OCI-LY1 (cell line): ENCODE measurements at regions not wholly inside any gene's neighbourhood (a gene's known extent, or its start where the extent isn't known, plus 50 kb on each side); places are given as distances from the start of the nearest gene placed in this dataset.

ENCODE experiments used
- H2AFZ ChIP-seq: fragments of 200-600 bp; sonication (generic), shearing (Covaris generic); 2 replicates; pipeline ENCODE4 v1.6.0; 2014; ENCODE audit warnings: antibody characterized with exemption, mild to moderate bottlenecking, low read length
- H3F3A ChIP-seq: fragments of 200-600 bp; sonication (generic), shearing (Covaris generic); 2 replicates; pipeline ENCODE4 v1.6.0; 2014; ENCODE audit warnings: mild to moderate bottlenecking, antibody characterized with exemption, low read length, moderate library complexity; ENCODE audit not compliant: insufficient read depth
- H3K27ac ChIP-seq: fragments of 200-600 bp; sonication (generic); 2 replicates; pipeline ENCODE4 v1.5.1; 2014; ENCODE audit warnings: low read length, mixed run types, mild to moderate bottlenecking, low read depth; ENCODE audit not compliant: poor library complexity, severe bottlenecking
- H3K27me3 ChIP-seq: fragments of 200-600 bp; sonication (generic); 2 replicates; pipeline ENCODE4 v1.6.0; 2014; ENCODE audit warnings: antibody characterized with exemption, mild to moderate bottlenecking, low read length, moderate library complexity; ENCODE audit not compliant: insufficient read depth
- H3K36me3 ChIP-seq: fragments of 200-600 bp; sonication (generic); 2 replicates; pipeline ENCODE4 v1.6.1; 2014; ENCODE audit warnings: mild to moderate bottlenecking, antibody characterized with exemption, low read length, moderate library complexity, mixed read lengths; ENCODE audit not compliant: insufficient read depth
- H3K4me1 ChIP-seq: fragments of 200-600 bp; sonication (generic); 2 replicates; pipeline ENCODE4 v1.5.1; 2014; ENCODE audit warnings: mild to moderate bottlenecking, low read length, moderate library complexity; ENCODE audit not compliant: insufficient read depth, severe bottlenecking
- H3K4me2 ChIP-seq: fragments of 200-600 bp; sonication (generic), shearing (Covaris generic); 2 replicates; pipeline ENCODE4 v1.6.1; 2014; ENCODE audit warnings: low read length
- H3K4me3 ChIP-seq: fragments of 200-600 bp; sonication (generic); 2 replicates; pipeline ENCODE4 v1.5.1; 2014; ENCODE audit warnings: low read length, low read depth, mild to moderate bottlenecking, mixed read lengths; ENCODE audit not compliant: poor library complexity, severe bottlenecking
- H3K79me2 ChIP-seq: fragments of 200-600 bp; shearing (Covaris generic); 2 replicates; pipeline ENCODE4 v1.6.1; 2016; ENCODE audit warnings: mixed run types, low read length, mixed read lengths; ENCODE audit not compliant: insufficient read depth
- H3K9ac ChIP-seq: fragments of 200-600 bp; sonication (generic), shearing (Covaris generic); 2 replicates; pipeline ENCODE4 v1.6.1; 2014; ENCODE audit warnings: mild to moderate bottlenecking, low read length, mixed read lengths
- H3K9me2 ChIP-seq: fragments of 200-600 bp; sonication (generic), shearing (Covaris generic); 2 replicates; pipeline ENCODE4 v1.6.1; 2014; ENCODE audit warnings: low read depth, mild to moderate bottlenecking, low read length, mixed read lengths
- H3K9me3 ChIP-seq: fragments of 200-600 bp; shearing (Covaris generic); 2 replicates; pipeline ENCODE4 v1.6.1; 2014; ENCODE audit warnings: low read length, mixed read lengths
- H4K20me1 ChIP-seq: fragments of 200-600 bp; sonication (generic), shearing (Covaris generic); 2 replicates; pipeline ENCODE4 v1.6.0; 2016; ENCODE audit warnings: mild to moderate bottlenecking, low read length; ENCODE audit not compliant: insufficient read depth
- CTCF ChIP-seq: fragments of 200-600 bp; sonication (generic), shearing (Covaris generic); IDR thresholded peaks from 2 replicates; pipeline ENCODE4 v1.5.1; 2017; ENCODE audit warnings: mild to moderate bottlenecking, antibody characterized with exemption, low read length, moderate library complexity, mixed read lengths
- EZH2 ChIP-seq: fragments of 200-600 bp; sonication (generic), shearing (Covaris generic); IDR thresholded peaks from 2 replicates; pipeline ENCODE4 v1.8.0; 2017; ENCODE audit warnings: borderline replicate concordance, mixed run types, mild to moderate bottlenecking, antibody characterized with exemption, low read length, moderate library complexity, mixed read lengths

GRCh38 chr20:22248051-22248667, 336.2 kb downstream of the FOXA2 start:
- H3K4me2 ChIP-seq = no peak overlapping the region
- no peaks in the 10 kb centered on the region for H4K20me1 ChIP-seq
- no peaks in the 10 kb centered on the region for H3K36me3 ChIP-seq
- H3K79me2 ChIP-seq = no peaks in the 10 kb centered on the region
- no peaks in the 10 kb centered on the region for H3K27me3 ChIP-seq
- no peaks in the 10 kb centered on the region for H3K9me3 ChIP-seq
- no peaks in the 10 kb centered on the region for H3K9me2 ChIP-seq
- H3F3A ChIP-seq = no peaks in the 10 kb centered on the region
- no peak overlapping the region for H2AFZ ChIP-seq
- no peak overlapping the region for H3K9ac ChIP-seq
- no peak overlapping the region for H3K27ac ChIP-seq
- H3K4me3 ChIP-seq = no peak overlapping the region
- H3K4me1 ChIP-seq = no peaks in the 10 kb centered on the region
- TF ChIP-seq EZH2 (no peak), CTCF (peak; percentile 65)

DNA sequence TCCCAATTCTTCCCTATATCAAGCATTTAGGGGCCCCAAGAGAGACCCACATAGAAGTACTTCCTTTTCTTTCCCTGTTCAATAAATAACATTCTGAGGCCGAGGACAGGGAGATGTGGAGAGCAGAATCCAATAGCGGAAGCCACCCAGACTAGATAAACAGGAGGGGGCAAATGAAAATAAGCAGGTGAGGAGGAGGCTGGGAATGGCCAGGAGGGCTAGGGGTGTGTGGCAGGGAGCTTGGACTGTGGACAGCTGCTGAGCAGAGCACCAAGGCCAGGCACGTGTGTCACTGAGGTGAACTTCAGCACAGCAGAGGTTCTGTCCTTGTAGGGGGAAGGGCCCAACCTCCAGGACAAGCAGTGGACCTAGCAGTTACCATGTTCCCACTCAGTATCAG, 339.2 kb downstream of the FOXA2 start:
- H3K79me2 ChIP-seq = no peaks in the 10 kb centered on the region
- no peak overlapping the region for H3K9ac ChIP-seq
- no peaks in the 10 kb centered on the region for H3K4me1 ChIP-seq
- H3K36me3 ChIP-seq = no peaks in the 10 kb centered on the region
- no peaks in the 10 kb centered on the region for H4K20me1 ChIP-seq
- no peak overlapping the region for H3K27ac ChIP-seq
- no peaks in the 10 kb centered on the region for H3K9me3 ChIP-seq
- no peak overlapping the region for H3K4me3 ChIP-seq
- H3F3A ChIP-seq = no peaks in the 10 kb centered on the region
- TF ChIP-seq CTCF = no peak
- no peak for TF ChIP-seq EZH2
- no peaks in the 10 kb centered on the region for H3K9me2 ChIP-seq
- no peaks in the 10 kb centered on the region for H3K27me3 ChIP-seq
- H2AFZ ChIP-seq = no peak overlapping the region
- no peak overlapping the region for H3K4me2 ChIP-seq

GRCh38 chr20:22243067-22243466, 341.3 kb downstream of the FOXA2 start:
- H3F3A ChIP-seq = no peaks in the 10 kb centered on the region
- H3K27me3 ChIP-seq = no peaks in the 10 kb centered on the region
- H3K36me3 ChIP-seq = no peaks in the 10 kb centered on the region

More at GRCh38 chr20:22243067-22243466, 341.3 kb downstream of the FOXA2 start:
- Histone ChIP-seq H4K20me1 (no peaks in the 10 kb centered on the region), H3K27ac (no peak overlapping the region), H3K9ac (no peak overlapping the region), H3K4me3 (no peak overlapping the region), H3K4me1 (no peaks in the 10 kb centered on the region), H2AFZ (no peak overlapping the region), H3K9me3 (no peaks in the 10 kb centered on the region), H3K4me2 (no peak overlapping the region), H3K9me2 (no peaks in the 10 kb centered on the region), H3K79me2 (no peaks in the 10 kb centered on the region)
- TF ChIP-seq CTCF = no peak
- TF ChIP-seq EZH2 = no peak
